Pons (tissue), 1 donor: ENCODE measurements at regions not wholly inside any gene's neighbourhood (a gene's known extent, or its start where the extent isn't known, plus 50 kb on each side); places are given as distances from the start of the nearest gene placed in this dataset.
"Not testable (repeated sequence)": the region's sequence is repeated elsewhere in the genome, so short reads cannot be mapped to it uniquely, and the experiment has no call there.

Experiments
- DNase-seq: peaks from one replicate; pipeline ENCODE4 v3.0.0-alpha.2; 2016; ENCODE audit warnings: low spot score

GRCh38 chr9:85332487-85332886 lies 409.3 kb downstream of the AGTPBP1 start:
- no peak for DNase-seq

GRCh38 chr9:85331626-85332025 lies 410.1 kb downstream of the AGTPBP1 start:
- no peak for DNase-seq

GRCh38 chr9:85322592-85322991 lies 419.2 kb downstream of the AGTPBP1 start:
- no peak for DNase-seq

- no peak for DNase-seq
Measured at GRCh38 chr9:85321561-85321960, 420.2 kb downstream of the AGTPBP1 start.

GRCh38 chr9:85319936-85320656 lies 421.7 kb downstream of the AGTPBP1 start:
- DNase-seq = no peak

GRCh38 chr9:85315535-85315934 lies 426.2 kb downstream of the AGTPBP1 start:
- DNase-seq = not testable (repeated sequence)

- no peak for DNase-seq
Measured at GRCh38 chr9:85310573-85310972, 431.2 kb downstream of the AGTPBP1 start.

- DNase-seq = no peak
Measured at GRCh38 chr9:85303757-85304134, 438.0 kb downstream of the AGTPBP1 start.

GRCh38 chr9:85302938-85303756 lies 438.6 kb downstream of the AGTPBP1 start:
- DNase-seq = no peak

GRCh38 chr9:85298499-85298898 lies 443.3 kb downstream of the AGTPBP1 start:
- no peak for DNase-seq

GRCh38 chr9:85295244-85295643 lies 446.5 kb downstream of the AGTPBP1 start:
- DNase-seq = not testable (repeated sequence)

- DNase-seq = no peak
Measured at GRCh38 chr9:85292261-85292660, 449.5 kb downstream of the AGTPBP1 start.

- no peak for DNase-seq
Measured at GRCh38 chr9:85291266-85291665, 450.5 kb downstream of the AGTPBP1 start.

- no peak for DNase-seq
Measured at GRCh38 chr9:85290019-85290418, 451.7 kb downstream of the AGTPBP1 start.

- DNase-seq = no peak
Measured at GRCh38 chr9:85289142-85289541, 452.6 kb downstream of the AGTPBP1 start.

- no peak for DNase-seq
Measured at GRCh38 chr9:85283421-85283820, 458.3 kb downstream of the AGTPBP1 start.

- no peak for DNase-seq
Measured at GRCh38 chr9:85278769-85279168, 463.0 kb downstream of the AGTPBP1 start.

- no peak for DNase-seq
Measured at GRCh38 chr9:85276741-85277140, 465.0 kb downstream of the AGTPBP1 start.

GRCh38 chr9:85269811-85270210 lies 471.9 kb downstream of the AGTPBP1 start:
- DNase-seq = no peak

GRCh38 chr9:85268131-85268530 lies 473.6 kb downstream of the AGTPBP1 start:
- no peak for DNase-seq

GRCh38 chr9:85264695-85265094 lies 477.1 kb downstream of the AGTPBP1 start:
- no peak for DNase-seq

- DNase-seq = no peak
Measured at GRCh38 chr9:85263288-85263687, 478.5 kb downstream of the AGTPBP1 start.

GRCh38 chr9:85262333-85262732 lies 479.4 kb downstream of the AGTPBP1 start:
- no peak for DNase-seq
